ENCODE measurements at regions not wholly inside any gene's neighbourhood (a gene's known extent, or its start where the extent isn't known, plus 50 kb on each side); places are given as distances from the start of the nearest gene placed in this dataset.
A peak's percentile ranks its signal among the peaks of the same experiment; 100 is the strongest.
"Not testable (repeated sequence)": the region's sequence is repeated elsewhere in the genome, so short reads cannot be mapped to it uniquely, and the experiment has no call there.

DNA sequence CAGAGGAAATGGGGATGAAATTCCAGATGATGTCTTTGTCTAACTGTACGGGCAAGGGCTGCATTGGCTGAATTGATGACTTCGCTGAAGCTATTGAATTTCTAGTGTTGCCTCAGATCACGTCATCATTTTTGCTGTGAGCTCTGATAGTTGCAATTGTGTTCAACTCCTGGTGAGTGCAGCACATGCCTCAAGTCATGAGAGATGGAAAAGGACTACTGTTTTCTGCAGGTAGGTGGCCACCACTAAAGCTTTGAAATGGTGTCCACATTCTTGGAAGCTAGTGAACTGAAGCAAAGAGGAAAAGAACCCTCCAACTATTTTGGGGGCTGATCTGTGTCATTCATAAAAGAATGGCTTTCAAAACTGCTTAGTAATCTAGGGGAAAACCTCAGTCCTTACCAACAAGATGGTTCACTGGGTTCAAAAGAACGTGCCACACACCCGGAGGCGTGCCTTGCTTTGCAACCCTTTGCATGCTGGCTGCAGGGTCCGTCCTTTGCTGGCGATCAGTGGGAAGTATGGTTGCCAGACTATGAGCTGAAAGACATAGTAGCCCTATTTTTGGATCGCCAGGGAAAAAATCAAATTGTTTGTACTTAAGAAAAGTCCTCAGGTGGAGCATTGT lies 88.1 kb upstream of the STOX2 start:
- no peak for DNase-seq

DNA sequence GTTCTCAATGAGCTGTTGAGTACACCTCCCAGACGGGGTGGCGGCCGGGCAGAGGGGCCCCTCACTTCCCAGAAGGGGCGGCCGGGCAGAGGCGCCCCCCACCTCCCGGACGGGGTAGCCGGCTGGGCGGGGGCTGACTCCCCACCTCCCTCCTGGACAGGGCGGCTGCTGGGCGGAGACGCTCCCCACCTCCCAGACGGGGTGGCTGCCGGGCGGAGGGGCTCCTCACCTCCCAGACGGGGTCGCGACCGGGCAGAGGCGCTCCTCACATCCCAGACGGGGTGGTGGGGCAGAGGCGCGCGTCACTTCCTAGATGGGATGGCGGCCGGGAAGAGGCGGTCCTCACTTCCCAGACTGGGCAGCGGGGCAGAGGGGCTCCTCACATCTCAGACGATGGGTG lies 86.5 kb upstream of the STOX2 start:
- not testable (repeated sequence) for DNase-seq

- DNase-seq = no peak
Measured at GRCh38 chr4:183821076-183821853, 83.8 kb upstream of the STOX2 start.

GRCh38 chr4:183823434-183823833 lies 81.7 kb upstream of the STOX2 start:
- DNase-seq = no peak

- DNase-seq = no peak
Measured at GRCh38 chr4:183825346-183825745, 79.8 kb upstream of the STOX2 start.

DNA sequence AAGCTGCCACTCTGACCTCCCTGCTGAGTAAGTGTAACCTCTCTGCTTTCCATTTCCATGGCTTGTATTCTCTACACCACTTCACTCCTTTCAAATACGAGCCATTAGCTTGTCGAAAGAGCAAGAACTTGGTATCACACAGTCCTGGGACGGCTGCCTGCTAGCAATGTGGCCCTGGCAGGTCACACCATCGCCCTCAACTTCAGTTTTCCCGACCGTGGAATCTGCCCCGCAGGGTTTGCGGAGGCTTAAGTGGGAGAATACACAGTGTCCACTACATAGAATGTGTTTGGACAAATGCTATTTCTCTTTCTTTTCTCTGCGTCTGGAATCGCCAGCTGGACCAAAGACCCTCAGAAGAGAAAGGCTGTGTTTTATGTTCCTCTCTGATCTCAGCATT lies 78.6 kb upstream of the STOX2 start:
- no peak for DNase-seq

- DNase-seq = no peak
Measured at GRCh38 chr4:183828125-183828524, 77.0 kb upstream of the STOX2 start.

DNA sequence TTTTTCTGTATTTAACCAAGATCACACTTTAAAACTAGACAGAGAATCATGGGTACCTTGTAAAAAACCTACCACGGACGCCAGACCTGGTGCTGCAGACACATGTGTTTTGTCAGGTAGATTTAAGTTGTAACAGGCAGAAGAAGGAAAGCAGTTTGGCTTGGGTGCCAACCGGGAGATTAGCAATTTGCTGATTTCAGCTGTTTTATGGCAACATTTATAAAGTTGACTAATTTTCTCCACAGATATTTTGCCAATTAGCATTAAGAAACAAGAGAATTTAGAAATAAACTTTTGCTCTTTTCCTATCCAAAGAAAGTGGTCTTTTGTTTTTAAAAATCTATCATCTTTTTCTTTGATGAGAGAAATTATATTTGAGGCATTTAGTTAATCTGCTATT lies 76.3 kb upstream of the STOX2 start:
- no peak for DNase-seq

- no peak for DNase-seq
Measured at GRCh38 chr4:183830438-183830985, 74.6 kb upstream of the STOX2 start.

DNA sequence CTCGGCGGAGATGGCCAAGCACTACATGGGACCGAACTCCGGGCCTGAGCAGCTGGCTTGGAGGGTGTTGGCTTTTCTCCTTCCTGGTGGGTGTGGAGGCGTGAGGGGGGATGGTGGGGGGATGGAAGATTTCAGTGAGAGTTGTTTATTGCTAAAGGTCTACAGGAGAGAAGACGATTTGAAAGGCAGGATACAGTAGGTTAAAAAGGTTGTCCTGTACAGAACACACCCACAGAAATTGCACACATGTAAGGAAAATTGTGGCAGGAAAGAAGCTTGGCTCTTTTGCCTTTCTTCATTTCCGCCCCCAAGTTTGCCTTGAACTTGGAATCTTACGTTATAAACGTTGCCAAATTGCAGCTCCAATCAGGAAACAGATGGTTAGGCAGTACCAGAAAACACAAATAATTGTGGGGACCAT lies 74.1 kb upstream of the STOX2 start:
- DNase-seq = no peak

DNA sequence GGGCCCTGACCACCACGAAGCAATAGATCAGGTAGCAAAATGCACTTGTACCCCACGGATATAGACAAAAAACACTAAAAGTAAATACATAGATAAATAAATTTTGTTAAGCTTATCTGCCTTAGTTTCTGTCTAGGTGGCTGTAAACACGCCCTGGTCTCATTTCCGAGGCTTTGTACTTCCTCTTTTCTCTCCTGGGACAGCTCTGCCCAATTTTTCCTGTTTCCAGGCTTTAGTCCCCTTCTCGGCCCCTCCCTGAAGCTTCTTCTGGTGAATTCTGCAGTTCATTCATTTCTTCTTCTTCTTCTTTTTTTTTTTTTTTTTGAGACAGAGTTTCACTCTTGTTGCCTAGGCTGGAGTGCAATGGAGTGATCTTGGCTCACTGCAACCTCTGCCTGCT lies 73.4 kb upstream of the STOX2 start:
- DNase-seq = no peak

DNA sequence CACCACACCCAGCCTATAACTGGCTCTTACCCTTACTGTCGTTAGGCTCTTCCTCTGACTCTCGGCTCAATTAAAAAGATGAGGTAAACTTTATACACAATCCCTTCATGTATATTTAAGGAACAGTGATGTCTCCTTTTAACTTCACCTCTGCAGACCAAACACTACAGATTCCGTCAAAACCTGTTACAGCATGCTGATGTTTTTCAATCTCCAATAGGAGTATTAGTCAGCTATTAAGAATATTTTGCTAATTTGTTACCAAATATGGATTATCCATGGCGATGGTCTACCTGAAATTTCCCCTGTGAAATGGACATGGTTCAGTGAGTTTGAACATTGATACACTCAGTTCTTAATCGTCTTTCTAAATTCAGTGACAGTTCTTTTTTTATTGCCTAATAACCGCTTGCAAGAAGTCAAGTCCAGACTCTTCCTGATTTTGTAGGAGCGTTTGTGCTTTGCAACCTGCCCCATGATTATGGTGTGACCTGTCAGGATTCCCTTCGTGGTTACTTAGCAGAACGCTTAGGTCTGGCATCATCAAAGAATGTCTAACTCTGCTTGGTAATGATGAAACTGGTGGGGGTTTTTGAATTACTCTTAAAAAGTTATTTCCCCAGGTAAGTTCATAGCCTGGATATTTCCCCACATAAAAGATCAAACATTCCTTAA lies 72.2 kb upstream of the STOX2 start:
- no peak for DNase-seq

DNA sequence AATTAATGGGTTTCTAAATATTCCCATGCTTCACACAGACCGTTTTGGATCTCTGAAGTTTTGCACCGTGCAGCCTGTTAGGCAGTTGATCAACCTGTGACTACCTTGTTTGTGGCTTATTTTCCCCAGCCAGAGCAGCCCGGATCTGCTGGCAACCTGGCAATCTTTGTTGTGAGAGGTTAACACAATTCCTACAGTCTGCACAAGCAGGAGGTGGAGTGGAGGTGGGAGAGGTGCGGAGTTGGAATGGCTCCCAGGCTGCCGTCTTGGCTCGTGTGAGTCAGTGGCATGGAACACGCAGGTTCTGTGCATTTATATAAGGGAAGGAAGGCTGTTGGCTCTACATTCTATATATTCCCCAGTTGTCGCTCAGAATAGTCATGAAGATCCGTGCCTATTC lies 70.9 kb upstream of the STOX2 start:
- no peak for DNase-seq

DNA sequence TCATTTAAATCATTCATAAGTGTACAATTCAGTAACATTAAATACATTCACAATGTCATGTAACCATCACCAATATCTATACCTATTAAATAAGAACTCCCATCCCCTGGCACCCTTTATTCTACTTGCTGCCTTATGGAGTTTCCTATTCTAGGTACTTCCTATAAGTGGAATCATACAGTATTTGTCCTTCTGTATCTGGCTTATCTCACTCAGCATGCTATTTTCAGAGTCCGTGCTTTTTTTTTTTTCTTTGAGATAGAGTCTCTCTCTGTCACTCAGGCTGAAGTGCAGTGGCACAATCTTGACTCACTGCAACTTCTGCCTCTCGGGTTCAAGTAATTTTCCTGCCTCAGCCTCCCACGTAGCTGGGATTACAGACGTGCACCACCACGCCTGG lies 67.9 kb upstream of the STOX2 start:
- no peak for DNase-seq

DNA sequence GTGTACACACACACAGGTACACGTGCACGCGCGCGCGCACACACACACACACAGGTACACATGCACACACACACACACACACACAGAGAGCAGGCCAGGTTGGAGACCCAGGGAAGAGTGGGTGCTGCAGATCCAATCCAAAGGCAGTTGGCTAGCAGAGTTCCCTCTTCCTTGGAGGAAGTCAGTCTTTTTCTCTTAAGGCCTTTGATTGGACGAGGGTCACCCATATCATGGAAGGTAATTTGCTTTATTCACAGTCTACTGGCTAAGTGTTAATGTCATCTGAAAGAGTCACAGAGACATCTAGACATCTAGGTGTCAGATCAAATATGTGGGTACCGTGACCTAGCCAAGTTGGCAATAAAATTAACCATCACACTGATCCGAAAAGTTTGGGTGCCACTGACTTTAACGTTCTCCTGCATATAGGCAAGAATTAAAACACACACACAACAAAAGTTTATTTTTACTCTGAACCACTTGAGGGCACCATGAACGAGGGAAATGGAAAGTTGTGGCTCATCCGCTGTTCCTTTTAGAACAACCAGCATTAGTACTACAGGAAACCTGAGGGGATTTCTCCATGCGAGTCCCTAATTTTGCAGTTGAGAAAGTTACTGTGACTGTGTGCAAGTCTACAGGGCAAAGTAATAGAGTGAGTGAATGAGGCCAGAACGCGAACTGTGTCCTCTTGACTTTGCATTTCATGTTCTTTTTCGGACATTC lies 66.0 kb upstream of the STOX2 start:
- DNase-seq = no peak

DNA sequence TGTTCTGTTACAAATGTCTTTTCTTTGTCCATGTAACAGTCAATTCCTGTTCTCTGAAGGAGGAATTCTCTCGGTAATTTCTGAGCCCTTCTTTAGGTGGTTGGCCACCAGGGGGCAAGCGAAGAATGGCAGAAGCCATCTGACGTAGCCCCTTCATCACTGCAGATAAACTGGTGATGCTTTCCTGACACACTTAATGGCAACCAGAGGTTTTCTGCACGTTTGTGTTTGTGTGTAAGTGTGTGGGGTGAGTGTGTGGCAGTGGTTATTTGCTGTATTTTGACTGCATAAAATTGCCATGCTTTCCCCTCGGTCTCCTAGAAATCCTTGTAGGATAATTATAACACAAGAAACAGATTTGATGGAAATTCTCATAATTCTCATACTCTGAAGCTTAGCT lies 64.8 kb upstream of the STOX2 start:
- peak; percentile 73 for DNase-seq

DNA sequence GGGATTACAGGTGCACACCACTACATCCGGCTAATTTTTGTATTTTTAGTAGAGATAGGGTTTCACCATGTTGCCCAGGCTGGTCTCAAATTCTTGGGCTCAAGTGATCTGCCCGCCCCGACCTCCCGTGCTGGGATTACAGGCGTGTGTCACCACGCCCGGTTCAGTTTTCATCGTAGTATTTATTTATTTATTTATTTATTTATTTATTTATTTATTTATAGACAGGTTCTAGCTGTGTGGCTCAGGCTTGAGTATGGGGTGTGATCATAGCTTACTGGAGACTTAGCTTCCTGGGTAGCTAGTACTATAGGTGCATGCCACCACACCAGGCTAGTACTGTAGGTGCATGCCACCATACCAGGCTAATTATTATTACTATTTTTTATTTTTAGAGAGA lies 64.1 kb upstream of the STOX2 start:
- DNase-seq = no peak

- DNase-seq = no peak
Measured at GRCh38 chr4:183842129-183842528, 63.0 kb upstream of the STOX2 start.

DNA sequence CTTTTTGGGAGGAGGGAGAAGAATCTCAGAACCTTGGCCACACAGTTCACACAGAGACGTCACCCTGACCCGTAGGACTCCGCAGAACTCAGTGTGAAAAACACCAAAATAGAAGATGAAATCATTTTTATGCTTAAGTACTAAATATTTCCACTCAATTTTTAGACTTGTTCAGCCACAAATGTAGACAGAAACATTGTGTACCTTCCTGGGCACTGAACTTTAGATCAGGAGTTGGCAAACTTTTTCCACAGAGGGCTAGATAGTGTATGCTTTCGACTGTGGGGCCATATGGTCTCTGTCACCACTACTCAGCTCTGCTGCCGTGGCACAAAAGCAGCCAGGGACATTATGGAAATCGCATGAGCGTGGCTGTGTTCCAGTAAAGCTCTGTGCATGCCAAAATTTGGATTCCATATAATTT lies 61.8 kb upstream of the STOX2 start:
- DNase-seq = no peak

DNA sequence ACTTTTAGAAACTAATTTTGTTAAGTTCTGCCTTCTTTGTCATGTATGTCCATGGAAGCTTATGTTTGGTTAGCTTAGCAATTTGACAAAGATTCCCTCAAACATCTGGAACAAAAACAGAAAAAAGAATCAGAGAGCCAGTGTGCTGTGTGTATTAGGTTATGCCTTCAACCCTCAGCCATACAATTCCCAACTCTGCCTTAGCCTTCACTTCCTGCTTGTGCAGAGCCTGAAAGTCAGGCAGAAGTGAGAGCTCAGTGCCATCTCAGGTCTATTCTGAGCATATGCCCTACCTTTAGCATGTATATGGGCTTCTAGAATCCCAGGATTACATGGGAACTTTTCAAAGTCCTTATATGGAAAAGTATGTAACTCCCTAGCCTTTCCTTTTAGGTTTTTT lies 58.2 kb upstream of the STOX2 start:
- DNase-seq = no peak

- no peak for DNase-seq
Measured at GRCh38 chr4:183848805-183849204, 56.3 kb upstream of the STOX2 start.

DNA sequence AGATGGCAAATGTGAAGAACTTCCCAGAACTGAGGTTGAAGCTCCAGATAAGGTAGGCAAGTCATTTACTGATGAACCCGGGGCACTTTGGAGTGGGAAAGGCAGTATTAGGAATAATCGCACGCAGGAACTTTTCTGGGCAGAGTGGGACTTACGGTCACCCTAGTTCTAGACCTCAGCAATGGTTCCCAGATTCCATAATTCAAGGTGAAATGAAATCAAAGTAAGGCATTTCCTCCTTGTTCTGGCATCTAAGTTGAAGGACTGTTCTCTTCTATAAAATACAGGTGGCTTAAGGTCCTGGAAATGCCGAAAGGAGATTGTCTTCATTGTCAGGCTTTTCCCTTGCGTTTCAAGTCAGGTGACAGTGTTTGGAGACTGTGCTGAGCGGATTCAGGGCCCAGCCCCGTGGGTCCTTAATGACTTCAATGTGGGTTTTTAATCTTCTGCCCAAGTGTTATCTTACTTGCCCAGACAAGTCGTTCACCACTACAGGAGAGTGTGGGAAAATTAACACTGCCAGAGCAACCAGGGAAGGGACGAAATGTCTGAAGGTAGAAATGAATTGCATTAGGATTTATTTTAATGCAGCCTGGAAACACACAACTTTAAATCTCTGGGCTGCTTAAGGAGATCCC lies 52.1 kb upstream of the STOX2 start:
- DNase-seq = no peak

DNA sequence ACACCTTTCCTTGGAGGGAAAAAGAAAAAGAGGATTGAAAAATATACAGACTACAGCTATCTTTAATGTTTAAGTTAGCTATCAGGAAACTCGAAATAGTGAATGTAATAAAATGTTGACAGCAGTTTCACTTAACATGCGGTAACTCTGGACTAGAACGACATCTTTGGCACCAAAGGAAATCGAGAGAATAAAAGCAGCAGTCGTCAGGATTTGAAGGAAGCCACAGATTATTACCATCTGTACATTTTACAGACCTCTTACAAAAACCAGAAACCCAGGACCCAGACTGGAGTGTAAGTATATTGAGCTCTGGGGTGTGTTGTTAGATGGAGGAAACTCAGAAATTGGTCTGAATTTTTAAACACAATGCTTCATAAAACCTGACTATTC lies 51.6 kb upstream of the STOX2 start:
- no peak for DNase-seq
